OCI-LY1 (cell line): ENCODE measurements at regions not wholly inside any gene's neighbourhood (a gene's known extent, or its start where the extent isn't known, plus 50 kb on each side); places are given as distances from the start of the nearest gene placed in this dataset.
A peak's percentile ranks its signal among the peaks of the same experiment; 100 is the strongest.

ENCODE experiments used
- H2AFZ ChIP-seq: fragments of 200-600 bp; sonication (generic), shearing (Covaris generic); 2 replicates; pipeline ENCODE4 v1.6.0; 2014; ENCODE audit warnings: antibody characterized with exemption, mild to moderate bottlenecking, low read length
- H3F3A ChIP-seq: fragments of 200-600 bp; sonication (generic), shearing (Covaris generic); 2 replicates; pipeline ENCODE4 v1.6.0; 2014; ENCODE audit warnings: mild to moderate bottlenecking, antibody characterized with exemption, low read length, moderate library complexity; ENCODE audit not compliant: insufficient read depth
- H3K27ac ChIP-seq: fragments of 200-600 bp; sonication (generic); 2 replicates; pipeline ENCODE4 v1.5.1; 2014; ENCODE audit warnings: low read length, mixed run types, mild to moderate bottlenecking, low read depth; ENCODE audit not compliant: poor library complexity, severe bottlenecking
- H3K27me3 ChIP-seq: fragments of 200-600 bp; sonication (generic); 2 replicates; pipeline ENCODE4 v1.6.0; 2014; ENCODE audit warnings: antibody characterized with exemption, mild to moderate bottlenecking, low read length, moderate library complexity; ENCODE audit not compliant: insufficient read depth
- H3K36me3 ChIP-seq: fragments of 200-600 bp; sonication (generic); 2 replicates; pipeline ENCODE4 v1.6.1; 2014; ENCODE audit warnings: mild to moderate bottlenecking, antibody characterized with exemption, low read length, moderate library complexity, mixed read lengths; ENCODE audit not compliant: insufficient read depth
- H3K4me1 ChIP-seq: fragments of 200-600 bp; sonication (generic); 2 replicates; pipeline ENCODE4 v1.5.1; 2014; ENCODE audit warnings: mild to moderate bottlenecking, low read length, moderate library complexity; ENCODE audit not compliant: insufficient read depth, severe bottlenecking
- H3K4me2 ChIP-seq: fragments of 200-600 bp; sonication (generic), shearing (Covaris generic); 2 replicates; pipeline ENCODE4 v1.6.1; 2014; ENCODE audit warnings: low read length
- H3K4me3 ChIP-seq: fragments of 200-600 bp; sonication (generic); 2 replicates; pipeline ENCODE4 v1.5.1; 2014; ENCODE audit warnings: low read length, low read depth, mild to moderate bottlenecking, mixed read lengths; ENCODE audit not compliant: poor library complexity, severe bottlenecking
- H3K79me2 ChIP-seq: fragments of 200-600 bp; shearing (Covaris generic); 2 replicates; pipeline ENCODE4 v1.6.1; 2016; ENCODE audit warnings: mixed run types, low read length, mixed read lengths; ENCODE audit not compliant: insufficient read depth
- H3K9ac ChIP-seq: fragments of 200-600 bp; sonication (generic), shearing (Covaris generic); 2 replicates; pipeline ENCODE4 v1.6.1; 2014; ENCODE audit warnings: mild to moderate bottlenecking, low read length, mixed read lengths
- H3K9me2 ChIP-seq: fragments of 200-600 bp; sonication (generic), shearing (Covaris generic); 2 replicates; pipeline ENCODE4 v1.6.1; 2014; ENCODE audit warnings: low read depth, mild to moderate bottlenecking, low read length, mixed read lengths
- H3K9me3 ChIP-seq: fragments of 200-600 bp; shearing (Covaris generic); 2 replicates; pipeline ENCODE4 v1.6.1; 2014; ENCODE audit warnings: low read length, mixed read lengths
- H4K20me1 ChIP-seq: fragments of 200-600 bp; sonication (generic), shearing (Covaris generic); 2 replicates; pipeline ENCODE4 v1.6.0; 2016; ENCODE audit warnings: mild to moderate bottlenecking, low read length; ENCODE audit not compliant: insufficient read depth
- EZH2 ChIP-seq: fragments of 200-600 bp; sonication (generic), shearing (Covaris generic); IDR thresholded peaks from 2 replicates; pipeline ENCODE4 v1.8.0; 2017; ENCODE audit warnings: borderline replicate concordance, mixed run types, mild to moderate bottlenecking, antibody characterized with exemption, low read length, moderate library complexity, mixed read lengths
- TF ChIP-seq, protein P1 (sequence below): fragments of 200-600 bp; sonication (generic), shearing (Covaris generic); IDR thresholded peaks from 2 replicates; pipeline ENCODE4 v1.5.1; 2017; ENCODE audit warnings: mild to moderate bottlenecking, antibody characterized with exemption, low read length, moderate library complexity, mixed read lengths

DNA sequence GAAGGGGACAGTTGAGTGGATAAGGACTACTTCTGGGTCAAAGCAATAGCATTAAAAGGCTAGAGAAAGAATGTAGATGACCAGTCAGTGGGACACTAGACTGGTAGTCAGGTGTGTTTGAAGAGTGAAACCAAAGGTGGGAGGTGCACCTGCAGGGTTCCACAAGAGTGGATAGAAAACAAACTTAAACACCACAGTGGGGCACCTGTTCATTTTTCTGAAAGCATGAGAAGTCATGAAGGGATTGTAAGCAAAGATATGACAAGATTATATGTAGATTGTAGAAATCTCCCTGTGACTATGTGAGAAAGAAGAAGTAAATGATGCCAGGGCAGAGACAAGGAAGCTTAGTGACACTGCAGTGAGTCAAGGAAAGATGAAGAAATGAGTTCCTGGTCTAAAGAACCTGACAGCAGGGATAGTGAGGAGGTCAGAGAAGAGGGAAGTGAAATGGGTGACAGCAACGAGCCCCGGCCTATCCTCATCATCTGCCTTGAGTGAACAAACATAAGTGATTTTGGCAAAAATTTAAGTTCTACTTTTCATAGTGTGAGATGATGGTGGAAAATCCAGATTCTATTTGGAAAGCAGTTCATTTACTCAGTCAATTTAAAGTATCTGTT is 296.9 kb downstream of the TLE4 start:
- H3F3A ChIP-seq, result no peaks in the 10 kb centered on the region
- H4K20me1 ChIP-seq, result no peaks in the 10 kb centered on the region
- no peak overlapping the region for H3K4me3 ChIP-seq
- H3K27ac ChIP-seq, result no peak overlapping the region
- H3K36me3 ChIP-seq, result no peaks in the 10 kb centered on the region
- TF ChIP-seq, protein P1, sequence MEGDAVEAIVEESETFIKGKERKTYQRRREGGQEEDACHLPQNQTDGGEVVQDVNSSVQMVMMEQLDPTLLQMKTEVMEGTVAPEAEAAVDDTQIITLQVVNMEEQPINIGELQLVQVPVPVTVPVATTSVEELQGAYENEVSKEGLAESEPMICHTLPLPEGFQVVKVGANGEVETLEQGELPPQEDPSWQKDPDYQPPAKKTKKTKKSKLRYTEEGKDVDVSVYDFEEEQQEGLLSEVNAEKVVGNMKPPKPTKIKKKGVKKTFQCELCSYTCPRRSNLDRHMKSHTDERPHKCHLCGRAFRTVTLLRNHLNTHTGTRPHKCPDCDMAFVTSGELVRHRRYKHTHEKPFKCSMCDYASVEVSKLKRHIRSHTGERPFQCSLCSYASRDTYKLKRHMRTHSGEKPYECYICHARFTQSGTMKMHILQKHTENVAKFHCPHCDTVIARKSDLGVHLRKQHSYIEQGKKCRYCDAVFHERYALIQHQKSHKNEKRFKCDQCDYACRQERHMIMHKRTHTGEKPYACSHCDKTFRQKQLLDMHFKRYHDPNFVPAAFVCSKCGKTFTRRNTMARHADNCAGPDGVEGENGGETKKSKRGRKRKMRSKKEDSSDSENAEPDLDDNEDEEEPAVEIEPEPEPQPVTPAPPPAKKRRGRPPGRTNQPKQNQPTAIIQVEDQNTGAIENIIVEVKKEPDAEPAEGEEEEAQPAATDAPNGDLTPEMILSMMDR, result no peak
- TF ChIP-seq EZH2, result no peak
- no peak overlapping the region for H3K9ac ChIP-seq
- no peak overlapping the region for H2AFZ ChIP-seq
- H3K4me1 ChIP-seq, result no peaks in the 10 kb centered on the region
- H3K9me3 ChIP-seq, result no peaks in the 10 kb centered on the region
- H3K79me2 ChIP-seq, result no peaks in the 10 kb centered on the region
- no peaks in the 10 kb centered on the region; the same call in 1 of the 2 replicates for H3K27me3 ChIP-seq
- no peak overlapping the region for H3K4me2 ChIP-seq
- no peaks in the 10 kb centered on the region for H3K9me2 ChIP-seq

DNA sequence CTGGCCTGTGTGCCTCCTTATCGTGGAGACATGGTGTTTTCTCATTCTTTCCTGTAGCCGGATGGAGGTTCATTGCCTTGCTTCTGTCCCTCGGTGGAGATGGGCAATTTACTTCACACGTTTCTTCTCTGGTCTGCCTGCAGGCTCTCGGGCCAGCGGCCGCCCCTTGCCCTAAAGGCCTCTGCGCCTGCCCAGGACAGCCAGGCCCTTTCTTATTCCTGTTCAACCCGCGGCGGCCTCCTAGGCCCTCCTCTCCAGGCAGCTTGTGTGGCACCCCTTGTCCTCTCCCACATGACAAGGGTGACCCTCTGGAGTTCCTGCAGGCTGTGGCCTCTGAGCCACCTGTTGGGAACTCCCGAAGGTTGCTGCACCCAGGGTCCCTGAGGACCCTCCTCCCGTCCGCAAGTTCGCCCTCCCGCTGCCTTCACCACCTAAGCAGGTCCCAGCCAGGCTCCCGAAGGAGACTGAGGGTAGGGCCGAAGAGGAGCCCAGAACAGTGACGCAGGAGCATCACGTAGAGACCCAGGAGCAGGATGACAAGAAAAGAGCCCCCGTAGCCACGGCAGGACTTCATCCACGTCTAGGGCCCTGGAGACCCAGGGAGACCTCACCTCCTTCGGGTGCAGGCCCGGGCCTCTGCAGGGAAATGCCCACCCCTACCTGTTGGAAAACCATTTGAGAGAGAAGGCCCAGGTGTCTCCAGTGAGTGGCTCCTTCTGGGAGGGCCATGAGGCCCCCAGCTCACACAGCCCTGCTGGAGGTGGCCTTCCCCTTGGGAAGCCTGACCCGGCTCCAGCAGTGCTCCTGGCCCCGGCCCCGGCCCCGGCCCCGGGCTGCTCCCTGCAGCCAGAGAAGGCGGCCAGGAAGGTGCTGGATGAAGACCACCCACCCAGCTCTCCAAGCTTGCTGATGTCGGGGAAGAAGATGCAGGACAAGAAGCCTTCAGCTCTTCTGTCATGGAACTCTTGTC is 291.4 kb downstream of the TLE4 start:
- H3K4me1 ChIP-seq, result no peaks in the 10 kb centered on the region
- TF ChIP-seq, protein P1, result no peak
- no peak for TF ChIP-seq EZH2

DNA sequence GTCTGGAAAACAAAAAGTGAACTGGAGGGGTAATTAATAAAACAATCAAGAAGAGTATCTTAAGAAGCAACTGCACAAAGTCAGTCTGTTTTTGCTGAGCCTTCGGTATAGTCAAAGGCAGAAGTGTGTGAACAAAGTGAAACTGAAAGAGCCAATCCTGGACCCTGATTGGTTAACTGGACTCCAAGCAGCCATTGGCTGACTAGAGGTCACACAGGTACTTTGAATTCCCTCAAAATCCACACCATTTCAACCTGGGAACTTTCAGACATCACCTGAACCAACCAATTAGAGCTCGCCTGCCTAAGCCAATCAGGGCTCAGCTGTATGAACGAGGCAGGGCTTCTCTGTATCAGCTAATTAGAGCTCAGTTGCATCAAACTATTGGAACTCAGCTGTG is 286.7 kb downstream of the TLE4 start:
- Histone ChIP-seq H3K4me1 (no peaks in the 10 kb centered on the region), H3K4me3 (no peak overlapping the region), H3K79me2 (no peaks in the 10 kb centered on the region), H3K36me3 (no peaks in the 10 kb centered on the region), H3K9me2 (no peaks in the 10 kb centered on the region), H3K9ac (no peak overlapping the region), H2AFZ (0 out of 2 replicates have a peak overlapping the region, but pooled peaks have one; percentile 36), H4K20me1 (no peaks in the 10 kb centered on the region), H3K27ac (no peak overlapping the region), H3K27me3 (no peaks in the 10 kb centered on the region), H3F3A (no peaks in the 10 kb centered on the region), H3K9me3 (no peaks in the 10 kb centered on the region), H3K4me2 (peak overlapping the region; percentile 41)
- no peak for TF ChIP-seq EZH2
- TF ChIP-seq, protein P1, result no peak

More for the DNA sequence above, 291.4 kb downstream of the TLE4 start:
- H2AFZ ChIP-seq, result no peak overlapping the region
- no peak overlapping the region for H3K27ac ChIP-seq
- H3K9me3 ChIP-seq, result no peaks in the 10 kb centered on the region
- no peak overlapping the region for H3K9ac ChIP-seq
- no peaks in the 10 kb centered on the region for H3K36me3 ChIP-seq
- no peaks in the 10 kb centered on the region for H3K79me2 ChIP-seq
- no peaks in the 10 kb centered on the region for H4K20me1 ChIP-seq
- H3K4me3 ChIP-seq, result no peak overlapping the region
- no peak overlapping the region for H3K4me2 ChIP-seq
- H3K9me2 ChIP-seq, result no peaks in the 10 kb centered on the region
- H3K27me3 ChIP-seq, result no peaks in the 10 kb centered on the region
- H3F3A ChIP-seq, result no peaks in the 10 kb centered on the region
